GM18519 (cell line): ENCODE measurements at regions not wholly inside any gene's neighbourhood (a gene's known extent, or its start where the extent isn't known, plus 50 kb on each side); places are given as distances from the start of the nearest gene placed in this dataset.

Experiments used
- ATAC-seq: cut with Tn5 transposase; IDR thresholded peaks from one replicate; pipeline ENCODE4 v1.9.1; 2021; ENCODE audit warnings: mild to moderate bottlenecking, moderate library complexity; ENCODE audit not compliant: unreplicated experiment, low FRiP score

DNA sequence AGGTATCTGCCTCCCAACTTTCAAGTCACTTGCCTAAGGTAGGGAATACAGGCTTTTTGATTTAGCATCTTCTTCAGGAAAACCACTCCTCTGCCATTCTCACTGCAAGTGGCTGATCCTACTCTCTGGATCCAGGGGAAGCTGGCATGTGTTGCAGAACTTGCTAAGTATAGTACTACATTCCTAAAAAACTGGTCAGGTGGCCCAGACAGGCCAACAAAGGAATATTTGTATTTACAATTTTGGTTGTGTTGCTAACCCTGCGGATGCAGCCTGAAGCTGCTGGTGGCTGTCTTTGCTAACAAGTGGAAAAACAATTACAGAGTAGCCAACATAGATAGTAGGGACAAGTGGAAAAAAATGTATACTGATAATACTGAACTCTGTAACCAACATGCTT lies 222.5 kb upstream of the STARD13 start:
- ATAC-seq: no peak

GRCh38 chr13:33509642-33510229 lies 224.2 kb upstream of the STARD13 start:
- ATAC-seq: no peak

- ATAC-seq: no peak
Measured at GRCh38 chr13:33510350-33510970, 224.9 kb upstream of the STARD13 start.

DNA sequence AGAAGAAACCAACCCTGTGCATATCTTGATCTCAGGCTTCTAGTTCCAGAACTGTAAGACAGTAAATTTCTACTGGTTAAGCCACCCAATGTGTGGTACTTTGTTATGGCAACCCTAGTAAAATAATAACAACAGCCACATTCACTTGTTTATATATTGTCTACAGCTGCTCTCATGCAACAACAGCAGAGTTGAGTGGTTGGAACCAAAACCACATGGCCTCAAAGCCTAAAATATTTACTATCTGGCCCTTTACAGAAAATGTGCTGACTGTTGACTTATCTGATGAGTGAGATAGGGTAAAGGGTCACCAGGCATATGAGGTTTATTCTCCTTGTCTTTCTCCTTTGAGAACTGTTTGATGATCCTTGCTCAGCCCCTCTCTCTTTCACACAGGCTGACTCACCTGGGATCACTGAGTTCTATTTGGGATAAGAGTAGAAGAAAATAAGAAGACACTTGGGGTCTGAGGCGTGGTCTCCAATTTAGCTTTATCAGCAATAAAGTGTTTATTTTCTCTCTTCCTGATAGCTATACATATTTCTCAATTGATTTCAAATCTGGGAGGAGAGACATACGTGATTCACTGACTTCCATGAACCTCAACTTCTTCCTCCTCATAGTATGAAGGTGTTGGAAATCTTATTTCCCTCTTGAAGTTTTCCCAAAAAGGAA lies 227.5 kb upstream of the STARD13 start:
- no peak for ATAC-seq

DNA sequence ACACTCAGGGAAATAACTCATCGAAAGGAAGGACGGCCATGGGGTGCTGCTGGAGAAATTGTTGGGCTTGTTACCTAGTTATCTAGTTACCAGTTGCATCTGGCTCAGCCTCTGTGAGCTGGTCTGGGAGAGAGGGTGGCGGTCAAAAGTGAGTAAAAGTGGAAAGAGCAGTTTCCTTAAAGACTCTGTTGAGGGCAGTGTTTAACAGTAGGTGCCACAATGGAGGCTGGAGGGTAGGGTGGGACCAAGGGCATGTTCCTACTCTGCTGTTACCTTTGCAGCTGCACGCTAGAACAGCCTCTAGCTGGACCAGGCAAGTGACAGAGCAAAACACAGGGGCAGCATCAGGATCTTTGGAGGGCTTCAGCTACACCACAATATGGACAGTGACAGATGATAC lies 228.8 kb upstream of the STARD13 start:
- no peak for ATAC-seq

DNA sequence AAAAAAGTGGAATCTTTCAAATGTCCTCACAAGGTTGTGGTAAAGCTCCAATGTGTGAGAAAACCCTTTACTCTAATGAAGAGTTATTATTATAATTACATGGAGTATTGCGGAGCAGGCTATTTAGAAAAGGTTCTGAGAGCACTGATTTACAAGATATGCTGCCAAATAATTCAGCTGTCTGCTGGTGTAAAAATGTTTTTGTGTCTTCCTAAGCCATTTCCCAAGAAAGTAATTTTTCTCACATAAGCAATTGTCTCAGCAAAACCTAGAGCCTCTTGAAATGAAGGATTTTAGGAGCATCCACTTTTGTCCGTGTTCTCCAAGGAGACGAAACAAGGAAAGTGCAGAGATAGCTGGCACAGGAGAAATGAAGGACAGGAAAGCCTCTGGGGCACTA lies 229.6 kb upstream of the STARD13 start:
- ATAC-seq: no peak

DNA sequence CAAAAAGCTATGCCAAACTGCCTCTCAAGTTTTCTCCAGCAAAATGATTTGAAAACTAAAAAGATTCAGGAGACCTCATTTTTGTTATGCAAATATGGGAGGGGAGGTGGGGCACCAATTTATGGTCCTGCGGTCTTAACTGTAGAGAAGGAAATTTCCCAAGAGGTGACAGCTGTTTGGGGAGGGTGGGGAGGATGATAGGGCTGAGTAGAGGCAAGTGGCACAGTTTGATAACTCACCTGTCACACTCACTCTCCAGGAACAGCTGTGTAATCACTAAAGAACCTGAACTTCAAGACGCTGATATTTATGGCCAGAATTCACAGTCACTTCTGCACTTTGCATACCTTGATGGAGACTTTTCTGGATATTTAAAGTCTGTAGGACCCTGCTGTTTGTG lies 232.9 kb upstream of the STARD13 start:
- ATAC-seq: no peak

DNA sequence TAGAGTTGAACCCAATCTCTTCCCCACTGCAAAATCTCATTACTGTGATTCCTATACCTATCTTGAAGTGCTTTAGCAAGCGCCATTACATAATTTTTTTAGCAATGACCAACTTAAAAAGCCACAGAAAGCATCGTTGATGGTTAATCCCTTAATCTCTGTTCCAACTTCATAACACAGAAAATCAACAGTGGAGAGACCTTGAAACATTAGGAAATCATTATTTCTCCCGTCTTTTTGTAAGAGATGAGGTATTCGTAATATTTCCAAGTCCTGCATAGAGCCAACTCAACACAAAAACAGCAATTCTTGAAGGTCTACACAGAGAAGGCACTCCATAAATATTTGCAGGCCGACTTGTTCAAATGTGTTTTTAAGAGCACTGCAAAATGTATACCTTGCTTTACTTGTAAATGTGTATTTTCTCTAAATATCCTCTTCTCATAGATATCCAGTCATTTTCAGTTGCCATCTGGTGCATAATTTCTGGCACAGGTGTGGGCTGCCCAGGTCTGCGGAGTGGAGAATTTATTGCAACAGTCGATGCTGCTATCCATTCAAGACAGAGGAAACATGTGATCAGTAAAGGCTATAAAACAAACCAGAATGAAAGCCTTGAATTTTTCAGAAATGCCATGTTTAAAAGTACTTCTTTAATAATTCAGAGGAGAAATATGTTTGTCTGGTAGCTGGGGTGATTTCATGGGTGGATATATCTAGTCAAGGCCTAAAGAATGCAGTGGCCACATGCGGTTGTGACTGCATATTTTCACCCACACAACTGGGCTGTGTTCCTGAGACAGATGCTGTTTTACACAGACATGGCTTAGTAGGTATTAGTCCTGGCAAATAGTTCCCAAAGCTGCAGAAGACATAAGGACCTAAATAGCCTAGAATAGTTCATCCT lies 234.3 kb upstream of the STARD13 start:
- ATAC-seq: no peak

DNA sequence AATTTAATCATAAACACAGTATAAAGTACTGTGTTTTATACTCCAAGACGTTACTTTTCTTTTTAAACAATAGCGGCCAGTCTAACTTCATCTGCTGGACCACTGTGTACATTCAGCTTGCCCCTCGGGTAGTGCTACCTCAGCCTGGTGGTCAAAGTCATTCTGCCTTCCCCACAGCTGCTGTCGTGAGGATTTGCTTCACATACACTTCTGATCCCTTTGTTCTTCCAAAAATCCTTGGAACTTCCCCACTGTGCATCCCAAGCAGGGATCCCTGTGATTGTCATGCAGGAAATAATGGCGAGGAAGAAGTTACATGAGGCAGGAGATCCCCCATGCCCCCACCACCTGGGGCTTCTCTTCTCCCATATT lies 234.9 kb upstream of the STARD13 start:
- no peak for ATAC-seq

GRCh38 chr13:33524086-33524485 lies 238.5 kb upstream of the STARD13 start:
- ATAC-seq: no peak

DNA sequence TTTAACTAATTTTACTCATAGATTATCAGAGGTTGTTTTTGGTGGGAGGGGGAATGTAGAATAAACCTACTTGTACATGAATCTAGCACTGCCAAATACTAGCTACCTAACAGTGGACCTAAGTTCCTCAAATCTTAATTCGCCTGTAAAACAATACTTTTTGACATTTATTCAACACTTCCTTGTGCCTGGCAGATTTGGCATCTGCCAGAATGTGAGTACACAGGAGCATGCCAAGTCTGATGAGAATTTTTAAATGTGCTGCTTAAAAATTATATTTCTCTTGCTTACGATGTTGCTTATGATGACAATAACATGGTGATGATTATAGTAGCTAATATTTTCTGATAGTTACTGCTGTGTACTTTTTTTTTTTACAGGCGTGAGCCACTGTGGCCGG lies 240.2 kb upstream of the STARD13 start:
- ATAC-seq: no peak

DNA sequence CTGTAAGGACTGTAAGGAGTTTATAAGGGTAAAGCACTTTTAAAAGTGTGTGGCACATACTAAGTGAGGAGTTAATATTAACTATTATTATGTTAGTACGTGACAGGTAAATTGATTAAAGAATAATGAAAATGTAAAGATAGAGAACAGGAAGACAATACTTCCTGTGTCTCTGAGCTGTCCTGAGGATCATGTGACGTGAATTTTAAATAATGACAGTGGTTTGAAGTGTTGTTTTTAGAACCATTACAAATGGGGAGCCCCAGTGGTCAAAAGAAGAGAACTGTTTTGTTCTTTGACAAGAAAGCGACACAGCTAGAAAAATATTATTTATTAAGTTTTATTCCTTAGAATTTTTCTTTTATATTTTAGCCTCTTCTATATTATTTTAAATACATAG lies 241.2 kb upstream of the STARD13 start:
- no peak for ATAC-seq

DNA sequence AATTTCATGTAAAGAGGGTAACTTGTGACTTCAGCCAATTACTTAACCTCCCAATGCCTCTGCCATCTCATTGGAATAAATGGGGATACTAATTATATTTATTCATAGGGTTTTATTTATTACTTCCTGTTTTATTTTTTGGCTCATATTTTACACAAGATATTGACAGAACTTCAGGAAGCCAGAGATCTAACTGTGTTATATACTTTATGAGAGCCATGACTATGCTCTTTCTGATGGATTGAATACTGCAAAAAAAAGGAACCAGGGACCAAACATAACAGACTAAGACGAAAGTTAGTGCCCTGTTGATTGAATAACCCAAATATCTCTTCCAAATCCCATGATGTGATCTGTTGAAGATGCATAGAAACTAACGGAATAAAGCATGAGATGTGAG lies 243.3 kb upstream of the STARD13 start:
- no peak for ATAC-seq

DNA sequence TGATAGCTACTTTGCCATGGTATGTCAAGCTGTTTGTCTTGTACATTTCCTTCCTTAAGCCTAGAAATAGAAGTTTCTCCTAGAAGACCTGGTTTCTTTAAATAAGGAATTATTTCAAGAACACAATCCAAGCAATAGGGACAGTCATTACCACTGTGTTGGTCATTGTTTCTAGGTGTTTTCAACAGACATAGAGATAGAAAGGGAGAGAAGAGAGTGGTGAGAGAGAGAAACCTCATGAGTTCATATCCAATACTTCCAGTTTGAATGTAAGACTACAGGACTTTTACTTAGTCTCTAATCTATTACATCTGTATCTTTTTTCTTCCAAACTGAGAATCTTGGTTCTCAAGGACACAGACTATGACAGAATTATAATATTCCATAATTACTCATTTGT lies 245.9 kb upstream of the STARD13 start:
- ATAC-seq: no peak

DNA sequence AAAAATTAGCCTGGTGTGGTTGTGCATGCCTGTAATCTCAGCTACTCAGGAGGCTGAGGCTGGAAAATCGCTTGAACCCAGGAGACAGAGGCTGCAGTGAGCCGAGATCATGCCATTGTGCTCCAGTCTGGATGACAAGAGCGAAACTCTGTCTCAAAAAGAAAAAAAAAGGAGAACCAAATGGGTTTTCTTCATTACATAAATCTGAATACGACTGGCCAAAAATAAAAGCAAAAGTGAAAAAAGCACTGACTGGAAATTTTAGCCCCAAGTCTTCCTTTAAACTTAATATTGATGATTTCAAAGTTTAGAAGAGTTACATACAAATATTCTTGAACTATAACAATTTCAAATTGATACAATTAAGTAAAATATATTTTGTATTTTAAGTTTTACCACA lies 249.5 kb upstream of the STARD13 start:
- ATAC-seq: no peak

- ATAC-seq: no peak
Measured at GRCh38 chr13:33536601-33537000, 251.0 kb upstream of the STARD13 start.

GRCh38 chr13:33537026-33537425 lies 251.5 kb upstream of the STARD13 start:
- no peak for ATAC-seq

DNA sequence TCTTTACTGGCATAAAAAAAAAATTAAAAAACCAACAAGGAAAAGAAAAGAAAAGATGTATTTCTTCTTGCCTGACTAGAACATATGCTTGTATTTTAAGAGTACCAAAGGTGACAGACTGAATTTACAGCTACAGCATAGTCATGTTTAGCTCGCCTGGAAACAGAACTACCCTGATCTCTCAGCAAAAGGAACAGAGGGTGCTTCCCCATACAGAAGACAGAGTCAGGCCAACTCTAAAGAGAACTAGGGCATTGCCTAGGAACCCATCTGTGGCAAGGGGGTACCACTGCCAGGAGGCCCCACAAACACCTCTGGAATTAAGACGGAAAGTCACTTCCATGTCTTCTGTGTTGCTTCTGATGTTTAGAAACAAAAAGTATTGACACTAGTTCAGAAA lies 252.1 kb upstream of the STARD13 start:
- no peak for ATAC-seq

DNA sequence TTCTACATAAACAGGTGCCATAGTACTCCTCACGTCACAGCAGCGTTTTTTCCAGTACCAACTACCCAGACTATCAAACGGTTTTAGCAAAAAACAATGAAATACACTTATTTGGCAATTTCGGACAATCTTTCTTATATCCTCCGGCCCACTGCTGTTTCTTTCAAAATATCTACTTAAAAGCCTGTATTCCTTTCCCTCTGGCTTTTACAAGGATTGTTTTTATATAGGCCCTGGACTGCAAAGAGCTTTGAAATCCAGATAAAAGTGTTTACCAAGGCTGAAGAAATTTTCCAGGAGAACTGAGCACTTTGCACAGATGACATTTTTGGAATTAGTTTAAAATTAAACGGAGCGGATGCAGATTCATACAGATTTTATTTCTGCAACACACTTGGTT lies 255.9 kb upstream of the STARD13 start:
- no peak for ATAC-seq

GRCh38 chr13:33541962-33542308 lies 256.4 kb upstream of the STARD13 start:
- no peak for ATAC-seq

- ATAC-seq: peak; percentile 73
Measured at GRCh38 chr13:33542309-33543088, 256.9 kb upstream of the STARD13 start.
